H1 (cell line): ENCODE measurements at regions not wholly inside any gene's neighbourhood (a gene's known extent, or its start where the extent isn't known, plus 50 kb on each side); places are given as distances from the start of the nearest gene placed in this dataset.

Experiments
- TF ChIP-seq, protein P1 (sequence below): fragments of 300-600 bp; sonication (generic); IDR thresholded peaks from 2 replicates; pipeline ENCODE4 v1.7.1; 2012; ENCODE audit warnings: low read length, moderate library complexity, mild to moderate bottlenecking, inconsistent platforms; ENCODE audit not compliant: insufficient replicate concordance

DNA sequence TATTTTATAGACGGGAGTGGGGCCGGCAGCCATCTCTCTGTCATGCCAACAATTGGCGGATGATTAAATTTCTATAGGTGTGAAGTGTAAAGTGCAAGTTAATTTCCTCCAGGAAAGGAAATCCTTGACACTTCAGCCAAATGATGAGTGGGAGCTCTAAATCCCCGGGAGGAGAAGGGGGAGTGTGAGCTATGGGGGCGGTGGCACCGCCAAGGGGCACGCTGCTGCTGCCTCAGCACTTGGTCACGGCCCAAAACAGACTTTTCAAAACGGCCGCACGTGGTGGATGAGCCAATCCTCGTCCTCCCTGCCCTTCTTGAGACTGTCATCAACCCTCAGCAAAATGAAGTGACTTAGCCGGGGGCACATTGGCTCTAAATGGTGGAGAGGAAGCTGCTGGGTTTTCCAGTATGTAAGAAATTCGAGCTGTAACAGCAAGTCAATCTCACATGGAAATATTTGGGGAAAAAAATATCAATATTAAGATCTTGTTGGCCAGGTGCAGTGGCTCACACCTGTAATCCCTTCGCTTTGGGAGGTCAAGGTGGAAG, 200.8 kb downstream of the TFCP2L1 start (continued):
- TF ChIP-seq, protein P1, sequence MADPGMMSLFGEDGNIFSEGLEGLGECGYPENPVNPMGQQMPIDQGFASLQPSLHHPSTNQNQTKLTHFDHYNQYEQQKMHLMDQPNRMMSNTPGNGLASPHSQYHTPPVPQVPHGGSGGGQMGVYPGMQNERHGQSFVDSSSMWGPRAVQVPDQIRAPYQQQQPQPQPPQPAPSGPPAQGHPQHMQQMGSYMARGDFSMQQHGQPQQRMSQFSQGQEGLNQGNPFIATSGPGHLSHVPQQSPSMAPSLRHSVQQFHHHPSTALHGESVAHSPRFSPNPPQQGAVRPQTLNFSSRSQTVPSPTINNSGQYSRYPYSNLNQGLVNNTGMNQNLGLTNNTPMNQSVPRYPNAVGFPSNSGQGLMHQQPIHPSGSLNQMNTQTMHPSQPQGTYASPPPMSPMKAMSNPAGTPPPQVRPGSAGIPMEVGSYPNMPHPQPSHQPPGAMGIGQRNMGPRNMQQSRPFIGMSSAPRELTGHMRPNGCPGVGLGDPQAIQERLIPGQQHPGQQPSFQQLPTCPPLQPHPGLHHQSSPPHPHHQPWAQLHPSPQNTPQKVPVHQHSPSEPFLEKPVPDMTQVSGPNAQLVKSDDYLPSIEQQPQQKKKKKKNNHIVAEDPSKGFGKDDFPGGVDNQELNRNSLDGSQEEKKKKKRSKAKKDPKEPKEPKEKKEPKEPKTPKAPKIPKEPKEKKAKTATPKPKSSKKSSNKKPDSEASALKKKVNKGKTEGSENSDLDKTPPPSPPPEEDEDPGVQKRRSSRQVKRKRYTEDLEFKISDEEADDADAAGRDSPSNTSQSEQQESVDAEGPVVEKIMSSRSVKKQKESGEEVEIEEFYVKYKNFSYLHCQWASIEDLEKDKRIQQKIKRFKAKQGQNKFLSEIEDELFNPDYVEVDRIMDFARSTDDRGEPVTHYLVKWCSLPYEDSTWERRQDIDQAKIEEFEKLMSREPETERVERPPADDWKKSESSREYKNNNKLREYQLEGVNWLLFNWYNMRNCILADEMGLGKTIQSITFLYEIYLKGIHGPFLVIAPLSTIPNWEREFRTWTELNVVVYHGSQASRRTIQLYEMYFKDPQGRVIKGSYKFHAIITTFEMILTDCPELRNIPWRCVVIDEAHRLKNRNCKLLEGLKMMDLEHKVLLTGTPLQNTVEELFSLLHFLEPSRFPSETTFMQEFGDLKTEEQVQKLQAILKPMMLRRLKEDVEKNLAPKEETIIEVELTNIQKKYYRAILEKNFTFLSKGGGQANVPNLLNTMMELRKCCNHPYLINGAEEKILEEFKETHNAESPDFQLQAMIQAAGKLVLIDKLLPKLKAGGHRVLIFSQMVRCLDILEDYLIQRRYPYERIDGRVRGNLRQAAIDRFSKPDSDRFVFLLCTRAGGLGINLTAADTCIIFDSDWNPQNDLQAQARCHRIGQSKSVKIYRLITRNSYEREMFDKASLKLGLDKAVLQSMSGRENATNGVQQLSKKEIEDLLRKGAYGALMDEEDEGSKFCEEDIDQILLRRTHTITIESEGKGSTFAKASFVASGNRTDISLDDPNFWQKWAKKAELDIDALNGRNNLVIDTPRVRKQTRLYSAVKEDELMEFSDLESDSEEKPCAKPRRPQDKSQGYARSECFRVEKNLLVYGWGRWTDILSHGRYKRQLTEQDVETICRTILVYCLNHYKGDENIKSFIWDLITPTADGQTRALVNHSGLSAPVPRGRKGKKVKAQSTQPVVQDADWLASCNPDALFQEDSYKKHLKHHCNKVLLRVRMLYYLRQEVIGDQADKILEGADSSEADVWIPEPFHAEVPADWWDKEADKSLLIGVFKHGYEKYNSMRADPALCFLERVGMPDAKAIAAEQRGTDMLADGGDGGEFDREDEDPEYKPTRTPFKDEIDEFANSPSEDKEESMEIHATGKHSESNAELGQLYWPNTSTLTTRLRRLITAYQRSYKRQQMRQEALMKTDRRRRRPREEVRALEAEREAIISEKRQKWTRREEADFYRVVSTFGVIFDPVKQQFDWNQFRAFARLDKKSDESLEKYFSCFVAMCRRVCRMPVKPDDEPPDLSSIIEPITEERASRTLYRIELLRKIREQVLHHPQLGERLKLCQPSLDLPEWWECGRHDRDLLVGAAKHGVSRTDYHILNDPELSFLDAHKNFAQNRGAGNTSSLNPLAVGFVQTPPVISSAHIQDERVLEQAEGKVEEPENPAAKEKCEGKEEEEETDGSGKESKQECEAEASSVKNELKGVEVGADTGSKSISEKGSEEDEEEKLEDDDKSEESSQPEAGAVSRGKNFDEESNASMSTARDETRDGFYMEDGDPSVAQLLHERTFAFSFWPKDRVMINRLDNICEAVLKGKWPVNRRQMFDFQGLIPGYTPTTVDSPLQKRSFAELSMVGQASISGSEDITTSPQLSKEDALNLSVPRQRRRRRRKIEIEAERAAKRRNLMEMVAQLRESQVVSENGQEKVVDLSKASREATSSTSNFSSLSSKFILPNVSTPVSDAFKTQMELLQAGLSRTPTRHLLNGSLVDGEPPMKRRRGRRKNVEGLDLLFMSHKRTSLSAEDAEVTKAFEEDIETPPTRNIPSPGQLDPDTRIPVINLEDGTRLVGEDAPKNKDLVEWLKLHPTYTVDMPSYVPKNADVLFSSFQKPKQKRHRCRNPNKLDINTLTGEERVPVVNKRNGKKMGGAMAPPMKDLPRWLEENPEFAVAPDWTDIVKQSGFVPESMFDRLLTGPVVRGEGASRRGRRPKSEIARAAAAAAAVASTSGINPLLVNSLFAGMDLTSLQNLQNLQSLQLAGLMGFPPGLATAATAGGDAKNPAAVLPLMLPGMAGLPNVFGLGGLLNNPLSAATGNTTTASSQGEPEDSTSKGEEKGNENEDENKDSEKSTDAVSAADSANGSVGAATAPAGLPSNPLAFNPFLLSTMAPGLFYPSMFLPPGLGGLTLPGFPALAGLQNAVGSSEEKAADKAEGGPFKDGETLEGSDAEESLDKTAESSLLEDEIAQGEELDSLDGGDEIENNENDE: no peak
